ENCODE measurements at regions not wholly inside any gene's neighbourhood (a gene's known extent, or its start where the extent isn't known, plus 50 kb on each side); places are given as distances from the start of the nearest gene placed in this dataset.
A peak's percentile ranks its signal among the peaks of the same experiment; 100 is the strongest.

DNA sequence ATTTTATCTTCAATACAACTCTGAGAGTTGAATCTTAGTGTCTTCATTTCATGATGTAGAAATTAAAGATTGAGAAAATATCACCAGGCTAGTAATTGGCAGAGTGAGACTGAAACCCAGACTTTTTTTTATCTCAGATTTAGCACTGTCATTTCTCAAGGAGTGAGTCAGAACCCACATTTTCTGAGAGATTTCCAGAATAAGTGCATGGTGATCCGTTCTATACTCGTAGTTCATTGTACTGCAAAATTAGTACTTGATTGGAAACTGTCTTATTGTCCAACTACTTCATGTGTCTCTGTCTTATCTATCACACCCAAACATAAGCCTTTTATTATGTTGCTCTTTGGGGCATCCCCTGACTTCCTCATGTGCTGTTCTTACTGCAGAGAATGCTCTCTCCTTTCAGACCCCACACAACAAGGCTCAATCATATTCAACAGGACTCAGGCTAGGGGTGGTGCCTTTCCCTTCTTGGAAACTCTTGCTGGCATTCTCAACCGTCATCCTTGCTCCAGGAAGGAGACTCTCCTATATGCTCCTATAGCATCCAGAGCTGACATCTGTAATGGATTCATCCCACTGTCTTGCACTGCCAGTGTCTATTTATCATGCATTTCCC is 76.7 kb upstream of the BLID start:
- Histone ChIP-seq H3K36me3 (ENCODE audit: control insufficient read depth in 2 of 2, extremely low read depth in 1 of 2, insufficient read depth in 2 of 2, low read length in 2 of 2) (peaks cover 0 to 4% of the 10 kb centered on the region in 2 experiments), H2AFZ (ENCODE audit: control insufficient read depth, low read length) (no peak overlapping the region), H3K4me1 (ENCODE audit: control insufficient read depth, extremely low read depth, insufficient read depth, low read length) (peaks cover 82% of the 10 kb centered on the region), H3K4me2 (ENCODE audit: control insufficient read depth, extremely low read depth, insufficient read depth, low read depth, low read length) (peak overlapping the region; percentile 17), H3K79me2 (ENCODE audit: control insufficient read depth, insufficient read depth, low read length) (peaks cover 20% of the 10 kb centered on the region), H3K27me3 (ENCODE audit: control insufficient read depth, extremely low read depth, insufficient read depth, low read length) (no peaks in the 10 kb centered on the region), H3K4me3 (ENCODE audit: control insufficient read depth in 2 of 3, extremely low read depth in 1 of 3, insufficient read depth in 2 of 3, low read depth in 1 of 3, low read length in 3 of 3) (no peak overlapping the region), H3K9ac (ENCODE audit: control insufficient read depth, extremely low read depth, insufficient read depth, low read length) (peak overlapping the region; percentile 5), H3K27ac (ENCODE audit: control insufficient read depth, insufficient read depth, low read length) (peak overlapping the region; percentile 57), H3K9me3 (ENCODE audit: control insufficient read depth, low read depth, low read length) (no peaks in the 10 kb centered on the region), H4K20me1 (ENCODE audit: control insufficient read depth, extremely low read depth, insufficient read depth, low read length) (no peaks in the 10 kb centered on the region), H3K9me1 (ENCODE audit: control insufficient read depth, extremely low read depth, insufficient read depth, low read length) (no peaks in the 10 kb centered on the region)
- no peak for TF ChIP-seq EZH2 (IDR thresholded peaks at IDR 0.05; ENCODE audit: low read length)
- TF ChIP-seq, protein P1, sequence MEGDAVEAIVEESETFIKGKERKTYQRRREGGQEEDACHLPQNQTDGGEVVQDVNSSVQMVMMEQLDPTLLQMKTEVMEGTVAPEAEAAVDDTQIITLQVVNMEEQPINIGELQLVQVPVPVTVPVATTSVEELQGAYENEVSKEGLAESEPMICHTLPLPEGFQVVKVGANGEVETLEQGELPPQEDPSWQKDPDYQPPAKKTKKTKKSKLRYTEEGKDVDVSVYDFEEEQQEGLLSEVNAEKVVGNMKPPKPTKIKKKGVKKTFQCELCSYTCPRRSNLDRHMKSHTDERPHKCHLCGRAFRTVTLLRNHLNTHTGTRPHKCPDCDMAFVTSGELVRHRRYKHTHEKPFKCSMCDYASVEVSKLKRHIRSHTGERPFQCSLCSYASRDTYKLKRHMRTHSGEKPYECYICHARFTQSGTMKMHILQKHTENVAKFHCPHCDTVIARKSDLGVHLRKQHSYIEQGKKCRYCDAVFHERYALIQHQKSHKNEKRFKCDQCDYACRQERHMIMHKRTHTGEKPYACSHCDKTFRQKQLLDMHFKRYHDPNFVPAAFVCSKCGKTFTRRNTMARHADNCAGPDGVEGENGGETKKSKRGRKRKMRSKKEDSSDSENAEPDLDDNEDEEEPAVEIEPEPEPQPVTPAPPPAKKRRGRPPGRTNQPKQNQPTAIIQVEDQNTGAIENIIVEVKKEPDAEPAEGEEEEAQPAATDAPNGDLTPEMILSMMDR (optimal IDR thresholded peaks at IDR 0.05 in 1 of 3, IDR thresholded peaks at IDR 0.05 in 1 of 3, conservative IDR thresholded peaks at IDR 0.05 in 1 of 3; ENCODE audit: extremely low read depth in 1 of 3, insufficient read depth in 2 of 3, low read length in 3 of 3) = no peak
- DNase-seq (ENCODE audit: low read depth, low spot score) (no peak), FAIRE-seq (peak; percentile 65)
- dilution Hi-C loops (cut with MboI; ENCODE audit: extremely low pct_ligation_motif_present, low sequenced_read_pairs) = no loop called here

DNA sequence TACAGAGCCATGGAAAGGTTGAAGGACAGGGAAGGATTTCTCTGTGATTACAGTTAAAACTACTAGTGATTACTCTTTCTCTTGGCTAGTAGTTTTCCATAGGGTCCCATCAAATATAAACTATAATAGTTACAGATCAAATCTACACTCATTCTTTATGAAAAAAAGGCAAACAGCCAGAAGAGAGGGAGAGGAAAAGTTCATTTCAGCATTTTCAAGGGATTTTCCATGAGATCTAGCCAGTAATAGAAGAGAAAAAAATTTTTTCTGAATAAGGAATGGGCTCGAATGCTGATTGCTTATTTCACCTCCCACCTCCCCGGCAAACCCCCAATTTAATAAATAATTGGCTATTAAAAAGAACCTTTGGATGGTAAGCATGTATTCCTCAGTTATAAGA is 74.8 kb upstream of the BLID start:
- FAIRE-seq = no peak
- no peak overlapping the region for H3K27ac ChIP-seq (ENCODE audit: control insufficient read depth, insufficient read depth, low read length)
- H3K4me1 ChIP-seq (ENCODE audit: control insufficient read depth, extremely low read depth, insufficient read depth, low read length) = peaks cover 69% of the 10 kb centered on the region

More for the DNA sequence above, 74.8 kb upstream of the BLID start:
- Histone ChIP-seq H3K36me3 (ENCODE audit: control insufficient read depth in 2 of 2, extremely low read depth in 1 of 2, insufficient read depth in 2 of 2, low read length in 2 of 2) (peaks cover 0 to 4% of the 10 kb centered on the region in 2 experiments), H4K20me1 (ENCODE audit: control insufficient read depth, extremely low read depth, insufficient read depth, low read length) (no peaks in the 10 kb centered on the region), H3K4me2 (ENCODE audit: control insufficient read depth, extremely low read depth, insufficient read depth, low read depth, low read length) (no peak overlapping the region), H3K9ac (ENCODE audit: control insufficient read depth, extremely low read depth, insufficient read depth, low read length) (no peak overlapping the region), H3K4me3 (ENCODE audit: control insufficient read depth in 2 of 3, extremely low read depth in 1 of 3, insufficient read depth in 2 of 3, low read depth in 1 of 3, low read length in 3 of 3) (no peak overlapping the region), H3K27me3 (ENCODE audit: control insufficient read depth, extremely low read depth, insufficient read depth, low read length) (no peaks in the 10 kb centered on the region), H2AFZ (ENCODE audit: control insufficient read depth, low read length) (no peak overlapping the region), H3K79me2 (ENCODE audit: control insufficient read depth, insufficient read depth, low read length) (peaks cover 15% of the 10 kb centered on the region), H3K9me1 (ENCODE audit: control insufficient read depth, extremely low read depth, insufficient read depth, low read length) (no peaks in the 10 kb centered on the region), H3K9me3 (ENCODE audit: control insufficient read depth, low read depth, low read length) (peaks cover 5% of the 10 kb centered on the region)
- dilution Hi-C loops (cut with MboI; ENCODE audit: extremely low pct_ligation_motif_present, low sequenced_read_pairs) = no loop called here
- no peak for DNase-seq (ENCODE audit: low read depth, low spot score)
- TF ChIP-seq, protein P1 (optimal IDR thresholded peaks at IDR 0.05 in 1 of 3, IDR thresholded peaks at IDR 0.05 in 1 of 3, conservative IDR thresholded peaks at IDR 0.05 in 1 of 3; ENCODE audit: extremely low read depth in 1 of 3, insufficient read depth in 2 of 3, low read length in 3 of 3) = no peak
- TF ChIP-seq EZH2 (IDR thresholded peaks at IDR 0.05; ENCODE audit: low read length) = no peak
